Sigmoid colon (tissue), 6 donors: ENCODE measurements at regions not wholly inside any gene's neighbourhood (a gene's known extent, or its start where the extent isn't known, plus 50 kb on each side); places are given as distances from the start of the nearest gene placed in this dataset.

Experiments
- DNase-seq: peaks from one replicate; pipeline ENCODE4 v3.0.0-alpha.2; 2019
- H3K27ac ChIP-seq, 4 donors: fragments of 200-600 bp; sonication (generic); one replicate each; pipeline ENCODE4 v1.5.1; 2016 to 2019; ENCODE audit warnings: mild to moderate bottlenecking in 1 of 4
- H3K27me3 ChIP-seq, 3 donors: fragments of 200-600 bp; sonication (generic); one replicate each; pipeline ENCODE4 v1.5.1; 2019; ENCODE audit warnings: mild to moderate bottlenecking in 1 of 3
- H3K36me3 ChIP-seq, 4 donors: fragments of 200-600 bp; sonication (generic); one replicate each; pipeline ENCODE4 v1.5.1; 2016 to 2019
- H3K4me1 ChIP-seq, 4 donors: fragments of 200-600 bp; sonication (generic); one replicate each; pipeline ENCODE4 v1.5.1; 2017 to 2019
- H3K4me3 ChIP-seq, 4 donors: fragments of 200-600 bp; sonication (generic); one replicate each; pipeline ENCODE4 v1.5.1; 2017 to 2019; ENCODE audit warnings: mild to moderate bottlenecking in 2 of 4, moderate library complexity in 1 of 4
- H3K9me3 ChIP-seq, 4 donors: fragments of 200-600 bp in 3 of 4; sonication (generic) in 3 of 4; one replicate each; pipeline versions ENCODE4 v1.5.1 to v1.6.1; 2013 to 2019
- EP300 ChIP-seq, 4 donors: sonication (generic); formaldehyde crosslinking; IDR thresholded peaks; one replicate each; pipeline ENCODE4 v1.6.1; 2017; ENCODE audit warnings: antibody characterized with exemption in 4 of 4
- POLR2A ChIP-seq, 2 donors: fragments of 450-650 bp; IDR thresholded peaks; one replicate each; pipeline ENCODE4 v1.6.1; 2016; ENCODE audit warnings: antibody characterized with exemption in 2 of 2, mild to moderate bottlenecking in 2 of 2, moderate library complexity in 2 of 2
- POLR2AphosphoS5 ChIP-seq, 4 donors: sonication (generic); formaldehyde crosslinking; IDR thresholded peaks; one replicate each; pipeline ENCODE4 v1.6.1; 2017; ENCODE audit warnings: antibody characterized with exemption in 4 of 4
- WGBS, 2 donors: extraction: QIAGEN DNeasy Blood & Tissue Kit; methylation state at CpG; one replicate each; pipeline ENCODE4 v1.1.7; 2013; 5-methylcytosine and 5-hydroxymethylcytosine counted together
- intact Hi-C: fragments of 100-400 bp; cut with DNase I; formaldehyde crosslinking; loops from one replicate; pipeline ENCODE4 v1.15.1; 2023
- TF ChIP-seq, protein P1 (sequence below), 4 experiments: fragments of 450-650 bp in 3 of 4; fragments of 200-600 bp in 1 of 4; IDR thresholded peaks; one replicate each; pipeline ENCODE4 v1.5.1; 2016 to 2019; ENCODE audit warnings: antibody characterized with exemption in 4 of 4, mild to moderate bottlenecking in 3 of 4, moderate library complexity in 2 of 4
- donor health status: healthy with polysubstance abuse.
- donor health status: healthy.

GRCh38 chr6:22028403-22029090 is 268.3 kb downstream of the PRL start:
- intact Hi-C loops, result no loop called here
- DNase-seq, result no peak
- no peak for TF ChIP-seq EP300 (IDR thresholded peaks at IDR 0.05)
- TF ChIP-seq, protein P1, sequence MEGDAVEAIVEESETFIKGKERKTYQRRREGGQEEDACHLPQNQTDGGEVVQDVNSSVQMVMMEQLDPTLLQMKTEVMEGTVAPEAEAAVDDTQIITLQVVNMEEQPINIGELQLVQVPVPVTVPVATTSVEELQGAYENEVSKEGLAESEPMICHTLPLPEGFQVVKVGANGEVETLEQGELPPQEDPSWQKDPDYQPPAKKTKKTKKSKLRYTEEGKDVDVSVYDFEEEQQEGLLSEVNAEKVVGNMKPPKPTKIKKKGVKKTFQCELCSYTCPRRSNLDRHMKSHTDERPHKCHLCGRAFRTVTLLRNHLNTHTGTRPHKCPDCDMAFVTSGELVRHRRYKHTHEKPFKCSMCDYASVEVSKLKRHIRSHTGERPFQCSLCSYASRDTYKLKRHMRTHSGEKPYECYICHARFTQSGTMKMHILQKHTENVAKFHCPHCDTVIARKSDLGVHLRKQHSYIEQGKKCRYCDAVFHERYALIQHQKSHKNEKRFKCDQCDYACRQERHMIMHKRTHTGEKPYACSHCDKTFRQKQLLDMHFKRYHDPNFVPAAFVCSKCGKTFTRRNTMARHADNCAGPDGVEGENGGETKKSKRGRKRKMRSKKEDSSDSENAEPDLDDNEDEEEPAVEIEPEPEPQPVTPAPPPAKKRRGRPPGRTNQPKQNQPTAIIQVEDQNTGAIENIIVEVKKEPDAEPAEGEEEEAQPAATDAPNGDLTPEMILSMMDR (IDR thresholded peaks at IDR 0.05), result no peak
- TF ChIP-seq POLR2AphosphoS5 (IDR thresholded peaks at IDR 0.05), result peak; percentile 6 to 35 (median 25)
- no peak for TF ChIP-seq POLR2A (IDR thresholded peaks at IDR 0.05)
- Histone ChIP-seq H3K27ac (peak overlapping the region; percentile 2 to 61 (median 33)), H3K9me3 (no peaks in the 10 kb centered on the region), H3K36me3 (no peaks in the 10 kb centered on the region), H3K4me1 (peaks cover 0 to 51% (median 36%) of the 10 kb centered on the region in 4 donors), H3K27me3 (no peaks in the 10 kb centered on the region), H3K4me3 (no peak overlapping the region)
- WGBS, 2 donors, result 69 to 81% methylated on average over 7 of the region's 7 CpGs

DNA sequence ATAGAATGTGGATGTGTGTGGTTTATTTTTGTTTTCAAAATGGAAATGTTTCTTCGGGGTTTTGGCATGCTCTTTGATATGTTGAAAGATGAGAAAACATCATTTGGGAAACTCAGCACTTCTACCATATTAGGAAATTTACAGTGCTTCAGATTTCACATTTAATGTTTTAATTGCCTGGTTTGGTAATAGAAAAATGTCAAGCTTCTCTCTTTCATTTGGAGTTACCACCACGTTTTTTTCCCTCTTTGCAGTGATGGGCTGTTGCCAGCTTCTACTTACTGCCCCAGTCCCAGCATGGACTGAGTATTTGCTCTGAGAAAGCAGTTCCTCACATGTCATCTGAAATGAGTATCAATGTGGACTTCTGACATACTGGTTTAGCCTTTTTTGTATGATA is 267.7 kb downstream of the PRL start:
- intact Hi-C loops, result no loop called here
- Histone ChIP-seq H3K4me3 (no peak overlapping the region), H3K27ac (peak overlapping the region; percentile 2 to 61 (median 33)), H3K4me1 (peaks cover 0 to 51% (median 36%) of the 10 kb centered on the region in 4 donors), H3K27me3 (no peaks in the 10 kb centered on the region), H3K9me3 (no peaks in the 10 kb centered on the region), H3K36me3 (no peaks in the 10 kb centered on the region)
- no peak for DNase-seq
- TF ChIP-seq POLR2A (IDR thresholded peaks at IDR 0.05) (no peak), POLR2AphosphoS5 (IDR thresholded peaks at IDR 0.05) (no peak), EP300 (IDR thresholded peaks at IDR 0.05) (no peak)
- TF ChIP-seq, protein P1 (IDR thresholded peaks at IDR 0.05), result no peak
- 31 to 58% methylated on average over 2 of the region's 2 CpGs for WGBS, 2 donors

DNA sequence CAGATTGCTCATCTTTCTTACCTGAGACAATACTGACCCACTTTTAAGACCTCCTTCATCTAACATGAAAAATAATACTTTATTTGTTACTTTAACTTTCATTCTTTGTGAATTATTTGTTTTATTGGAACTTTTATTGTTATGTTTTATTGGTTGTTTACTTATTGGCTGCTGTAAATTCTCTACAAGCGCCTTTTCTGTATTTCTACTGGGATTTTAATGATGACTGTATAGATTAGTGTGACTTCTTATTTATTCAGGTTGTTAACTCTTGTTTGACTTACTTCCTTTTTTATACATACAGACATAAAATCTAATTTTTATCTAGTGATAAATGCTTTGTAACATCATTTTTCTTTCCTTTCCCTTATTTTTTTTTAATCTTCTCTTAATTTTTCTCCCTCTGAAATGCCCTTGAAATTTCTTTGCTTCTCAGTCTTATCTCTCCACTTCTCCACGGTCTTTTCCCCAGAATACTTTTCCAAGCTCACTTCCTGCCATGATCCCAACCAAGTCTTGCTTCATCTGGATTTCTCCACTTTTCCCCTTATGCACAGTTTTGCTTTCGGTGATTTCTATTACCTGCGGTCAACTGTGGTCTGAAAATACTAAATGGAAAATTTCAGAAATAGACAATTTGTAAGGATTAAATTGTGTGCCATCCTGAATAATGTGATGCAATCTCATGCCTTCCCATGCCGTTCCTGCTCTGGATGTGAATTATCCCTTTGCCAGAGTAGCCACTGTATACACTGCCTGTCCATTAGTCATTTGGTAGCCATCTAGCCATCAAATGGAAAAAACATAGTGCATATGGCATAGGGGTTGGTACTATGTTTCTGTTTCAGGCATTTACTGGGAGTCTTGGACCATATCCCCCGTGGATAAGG is 265.9 kb downstream of the PRL start:
- Histone ChIP-seq H3K4me3 (no peak overlapping the region), H3K27ac (no peak overlapping the region), H3K36me3 (no peaks in the 10 kb centered on the region), H3K27me3 (no peaks in the 10 kb centered on the region), H3K4me1 (peaks cover 0 to 41% (median 27%) of the 10 kb centered on the region in 4 donors), H3K9me3 (no peaks in the 10 kb centered on the region)
- no peak for DNase-seq
- intact Hi-C loops, result no loop called here
- 73 to 90% methylated on average over 6 of the region's 6 CpGs for WGBS, 2 donors
- TF ChIP-seq POLR2A (IDR thresholded peaks at IDR 0.05), result no peak
- TF ChIP-seq, protein P1 (IDR thresholded peaks at IDR 0.05), result no peak
- TF ChIP-seq POLR2AphosphoS5 (IDR thresholded peaks at IDR 0.05), result no peak
- TF ChIP-seq EP300 (IDR thresholded peaks at IDR 0.05), result no peak

GRCh38 chr6:22035690-22036089 is 261.1 kb downstream of the PRL start:
- Histone ChIP-seq H3K27ac (no peak overlapping the region), H3K36me3 (no peaks in the 10 kb centered on the region), H3K27me3 (no peaks in the 10 kb centered on the region), H3K4me3 (no peak overlapping the region), H3K4me1 (peaks cover 0 to 6% (median 0%) of the 10 kb centered on the region in 4 donors), H3K9me3 (no peaks in the 10 kb centered on the region)
- intact Hi-C loops, result no loop called here
- TF ChIP-seq, protein P1 (IDR thresholded peaks at IDR 0.05), result no peak
- 56 to 71% methylated on average over 4 of the region's 4 CpGs for WGBS, 2 donors
- DNase-seq, result no peak
